ENCODE measurements at regions not wholly inside any gene's neighbourhood (a gene's known extent, or its start where the extent isn't known, plus 50 kb on each side); places are given as distances from the start of the nearest gene placed in this dataset.

DNA sequence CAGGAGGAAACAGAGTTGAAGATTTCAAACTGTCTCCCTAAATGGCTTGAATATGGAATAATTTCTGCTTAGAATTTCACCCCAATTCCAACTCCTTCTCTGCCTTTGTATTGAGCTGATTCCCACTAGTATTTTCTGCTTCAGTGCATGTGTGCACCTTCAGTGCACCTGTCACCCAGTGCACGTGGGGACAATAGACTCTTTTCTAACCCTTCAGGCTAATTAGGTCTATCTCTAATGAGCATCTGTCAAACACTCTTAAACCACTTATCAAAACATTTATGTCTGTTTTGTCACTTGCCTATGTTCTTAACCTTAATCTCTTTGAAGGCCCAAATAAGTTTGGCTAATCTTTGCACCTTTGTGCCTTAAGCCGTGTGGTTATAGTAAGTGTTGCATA, 232.0 kb upstream of the NETO1 start:
- no peak for DNase-seq (ENCODE audit: low spot score in 2 of 2, unreplicated experiment in 2 of 2)
- no peak overlapping the region for H3K27ac Mint-ChIP-seq
- no peaks in the 10 kb centered on the region for H3K4me1 Mint-ChIP-seq
- H3K4me3 Mint-ChIP-seq: no peak overlapping the region
- TF ChIP-seq, protein P1, sequence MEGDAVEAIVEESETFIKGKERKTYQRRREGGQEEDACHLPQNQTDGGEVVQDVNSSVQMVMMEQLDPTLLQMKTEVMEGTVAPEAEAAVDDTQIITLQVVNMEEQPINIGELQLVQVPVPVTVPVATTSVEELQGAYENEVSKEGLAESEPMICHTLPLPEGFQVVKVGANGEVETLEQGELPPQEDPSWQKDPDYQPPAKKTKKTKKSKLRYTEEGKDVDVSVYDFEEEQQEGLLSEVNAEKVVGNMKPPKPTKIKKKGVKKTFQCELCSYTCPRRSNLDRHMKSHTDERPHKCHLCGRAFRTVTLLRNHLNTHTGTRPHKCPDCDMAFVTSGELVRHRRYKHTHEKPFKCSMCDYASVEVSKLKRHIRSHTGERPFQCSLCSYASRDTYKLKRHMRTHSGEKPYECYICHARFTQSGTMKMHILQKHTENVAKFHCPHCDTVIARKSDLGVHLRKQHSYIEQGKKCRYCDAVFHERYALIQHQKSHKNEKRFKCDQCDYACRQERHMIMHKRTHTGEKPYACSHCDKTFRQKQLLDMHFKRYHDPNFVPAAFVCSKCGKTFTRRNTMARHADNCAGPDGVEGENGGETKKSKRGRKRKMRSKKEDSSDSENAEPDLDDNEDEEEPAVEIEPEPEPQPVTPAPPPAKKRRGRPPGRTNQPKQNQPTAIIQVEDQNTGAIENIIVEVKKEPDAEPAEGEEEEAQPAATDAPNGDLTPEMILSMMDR (IDR thresholded peaks at IDR 0.05; ENCODE audit: unreplicated experiment): no peak
- peaks cover 3% of the 10 kb centered on the region for H3K9me3 Mint-ChIP-seq
- peaks cover 3% of the 10 kb centered on the region for H3K27me3 Mint-ChIP-seq (ENCODE audit: low read depth)
- no peaks in the 10 kb centered on the region for H3K36me3 Mint-ChIP-seq

- Mint-ChIP-seq H3K9me3 (peaks cover 20% of the 10 kb centered on the region), H3K4me1 (no peaks in the 10 kb centered on the region), H3K27ac (no peak overlapping the region), H3K27me3 (ENCODE audit: low read depth) (peaks cover 1% of the 10 kb centered on the region), H3K4me3 (no peak overlapping the region), H3K36me3 (no peaks in the 10 kb centered on the region)
- TF ChIP-seq, protein P1 (IDR thresholded peaks at IDR 0.05; ENCODE audit: unreplicated experiment): no peak
- no peak for DNase-seq (ENCODE audit: low spot score in 2 of 2, unreplicated experiment in 2 of 2)
These were observed 226.0 kb upstream of the NETO1 start for GRCh38 chr18:73093687-73094250.

GRCh38 chr18:73088445-73088844, 220.7 kb upstream of the NETO1 start:
- Mint-ChIP-seq H3K27me3 (ENCODE audit: low read depth) (no peaks in the 10 kb centered on the region), H3K4me3 (no peak overlapping the region), H3K9me3 (peaks cover 18% of the 10 kb centered on the region), H3K36me3 (no peaks in the 10 kb centered on the region), H3K4me1 (no peaks in the 10 kb centered on the region), H3K27ac (no peak overlapping the region)
- no peak for DNase-seq (ENCODE audit: low spot score in 2 of 2, unreplicated experiment in 2 of 2)
- TF ChIP-seq, protein P1 (IDR thresholded peaks at IDR 0.05; ENCODE audit: unreplicated experiment): no peak

GRCh38 chr18:73087282-73087977, 219.6 kb upstream of the NETO1 start:
- Mint-ChIP-seq H3K4me3 (no peak overlapping the region), H3K4me1 (no peaks in the 10 kb centered on the region), H3K36me3 (no peaks in the 10 kb centered on the region), H3K9me3 (peaks cover 18% of the 10 kb centered on the region), H3K27me3 (ENCODE audit: low read depth) (no peaks in the 10 kb centered on the region), H3K27ac (no peak overlapping the region)
- DNase-seq (ENCODE audit: low spot score in 2 of 2, unreplicated experiment in 2 of 2): no peak
- TF ChIP-seq, protein P1 (IDR thresholded peaks at IDR 0.05; ENCODE audit: unreplicated experiment): no peak

DNA sequence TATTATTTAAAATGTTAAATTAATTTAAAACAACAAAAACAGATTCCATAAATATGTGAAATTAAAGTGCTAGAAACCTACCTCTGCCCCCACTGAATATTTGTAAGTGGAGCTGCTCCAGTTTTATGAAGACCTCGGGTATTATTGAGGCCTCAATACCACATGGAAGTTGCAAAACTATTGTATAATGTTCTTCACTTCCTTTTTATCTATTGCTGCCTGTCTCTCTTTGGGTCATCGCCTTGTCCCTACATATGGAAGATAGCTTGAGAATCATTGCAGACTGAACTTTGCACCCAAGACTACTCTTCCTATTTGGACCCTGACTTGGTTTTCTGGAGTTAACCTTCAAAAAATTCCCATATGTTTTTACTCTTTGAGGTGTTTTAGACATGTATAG, 212.1 kb upstream of the NETO1 start:
- Mint-ChIP-seq H3K27ac (no peak overlapping the region), H3K4me3 (no peak overlapping the region), H3K9me3 (no peaks in the 10 kb centered on the region), H3K36me3 (no peaks in the 10 kb centered on the region), H3K4me1 (no peaks in the 10 kb centered on the region), H3K27me3 (ENCODE audit: low read depth) (peaks cover 5% of the 10 kb centered on the region)
- DNase-seq (ENCODE audit: low spot score in 2 of 2, unreplicated experiment in 2 of 2): no peak
- TF ChIP-seq, protein P1 (IDR thresholded peaks at IDR 0.05; ENCODE audit: unreplicated experiment): no peak
